T-helper 1 cell treated with Interleukin-12 subunit alpha and Interleukin-12 subunit beta and Interleukin-4 antibody, amounts not matched to agents 30 ng/mL and 1 ng/mL, for 36 hours (primary cell): ENCODE measurements at regions not wholly inside any gene's neighbourhood (a gene's known extent, or its start where the extent isn't known, plus 50 kb on each side); places are given as distances from the start of the nearest gene placed in this dataset.

Experiments used
- intact Hi-C: fragments of 100-400 bp; cut with micrococcal nuclease; formaldehyde crosslinking; loops from one replicate; pipeline ENCODE4 v1.15.1; 2024

DNA sequence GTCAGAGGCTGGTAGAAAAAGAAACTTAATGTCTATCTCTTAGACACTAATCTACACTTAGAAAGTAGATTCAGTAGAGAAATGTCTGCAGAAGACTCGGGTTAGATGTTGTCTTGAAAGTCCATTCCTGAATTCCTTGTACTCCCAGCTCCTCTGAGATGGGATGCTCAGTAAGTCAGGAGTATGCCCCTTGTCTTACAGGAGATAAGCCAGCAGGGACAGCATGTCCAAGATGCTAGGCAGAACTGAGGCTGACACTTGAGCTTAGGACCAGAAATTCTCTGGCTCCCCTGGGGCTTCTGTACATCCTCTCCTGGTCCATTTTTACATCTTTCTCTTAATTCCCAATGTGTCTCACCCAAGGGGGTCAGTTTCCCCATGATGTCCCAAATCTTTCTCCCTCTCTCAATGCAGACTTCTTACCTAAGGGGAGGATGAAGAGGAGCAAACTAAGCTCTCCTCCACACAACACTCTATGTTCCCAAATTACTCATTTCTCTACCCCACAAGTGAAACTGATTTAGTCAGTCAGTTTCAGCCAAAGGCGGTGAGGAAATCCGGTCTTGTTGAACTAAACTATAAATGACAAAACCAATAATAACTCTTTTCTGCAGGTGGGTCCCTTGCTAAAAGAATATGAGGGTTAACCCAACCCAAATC, 558.2 kb upstream of the DIPK2B start:
- intact Hi-C loops = loop anchor here (1.0 to 10.0 kb wide), 9 partner anchors 8 to 786 kb away; partner anchors contain the start of gene ZNF674

DNA sequence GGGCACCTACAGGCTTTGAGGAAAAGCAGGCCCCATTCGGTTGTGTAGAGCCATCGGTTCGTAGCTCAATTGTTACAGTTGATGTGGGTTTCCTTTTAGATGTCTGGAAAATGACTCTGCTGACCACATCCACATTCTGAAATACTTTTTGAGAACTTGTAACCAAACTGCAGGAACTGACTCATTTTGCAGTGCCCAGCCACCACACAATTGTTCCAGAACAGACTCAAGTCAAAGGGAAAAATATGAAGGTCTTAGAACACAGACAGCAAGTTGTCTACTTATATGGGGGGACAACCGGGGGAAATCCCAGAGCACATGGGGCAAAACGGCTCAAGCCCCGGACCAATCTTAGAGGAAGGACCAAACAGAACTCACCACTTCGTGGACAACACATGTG, 557.6 kb upstream of the DIPK2B start:
- intact Hi-C loops = loop anchor here (1.0 to 10.0 kb wide), 7 partner anchors 48 to 786 kb away; partner anchors contain the start of gene ZNF674

DNA sequence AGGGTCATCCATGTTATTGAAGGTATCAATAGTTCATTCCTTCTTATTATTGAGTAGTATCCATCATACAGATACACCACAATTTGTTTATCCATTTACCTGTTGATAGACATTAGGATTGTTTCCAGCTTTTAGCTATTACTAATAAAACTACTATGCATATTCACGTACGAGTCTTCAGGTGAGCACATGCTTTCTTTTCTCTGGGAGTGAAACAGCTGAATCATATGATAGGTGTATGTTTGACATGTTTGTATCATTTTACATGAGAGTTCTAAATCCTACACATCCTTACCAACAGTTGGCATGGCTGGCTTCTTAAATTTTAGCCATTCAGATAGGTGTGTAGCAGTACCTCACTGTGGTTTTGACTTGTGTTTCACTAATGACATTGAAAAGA, 556.6 kb upstream of the DIPK2B start:
- intact Hi-C loops = loop anchor here (5.0 to 10.0 kb wide), 4 partner anchors 135 to 788 kb away; partner anchors contain the start of gene ZNF674

DNA sequence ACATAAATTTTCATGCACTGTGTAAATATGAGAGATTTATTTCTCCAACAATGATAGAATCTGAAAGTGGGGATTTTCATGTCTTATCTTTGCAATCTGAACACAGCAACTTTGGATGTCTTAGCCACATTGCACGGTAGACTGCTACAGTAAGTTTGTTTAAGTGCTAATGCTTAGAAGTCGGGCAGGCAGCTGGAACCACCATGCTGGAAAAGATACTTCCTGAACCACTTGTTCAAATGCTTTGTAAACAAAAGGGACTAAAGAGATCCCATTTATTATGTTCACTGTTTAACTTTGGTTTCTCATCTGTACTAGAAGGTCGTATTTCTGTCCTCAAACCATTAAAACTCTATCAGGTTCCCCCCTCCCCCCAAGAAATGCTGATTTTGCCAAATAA, 555.9 kb upstream of the DIPK2B start:
- intact Hi-C loops = loop anchor here (5.0 to 10.0 kb wide), 4 partner anchors 134 to 788 kb away; partner anchors contain the start of gene ZNF674

DNA sequence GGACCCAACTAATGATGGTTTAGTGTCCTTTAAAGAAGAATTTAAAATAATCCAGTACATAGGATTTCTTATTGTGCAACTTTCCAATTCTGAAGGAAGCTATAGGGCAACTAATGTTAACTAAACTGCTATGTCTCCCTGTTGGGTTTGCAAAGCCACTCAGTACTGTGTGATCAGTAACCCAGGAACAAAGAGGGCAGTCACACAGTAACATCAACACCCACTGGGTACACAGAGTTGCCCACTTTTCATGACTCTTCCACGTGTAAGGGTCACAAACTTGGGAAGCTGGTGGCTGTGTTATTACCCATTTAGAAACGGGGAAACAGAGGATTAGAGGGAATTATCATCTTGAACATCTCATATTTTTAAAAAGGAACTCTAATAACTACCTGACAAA, 555.0 kb upstream of the DIPK2B start:
- intact Hi-C loops = loop anchor here (5.0 to 10.0 kb wide), 4 partner anchors 133 to 789 kb away; partner anchors contain the start of gene ZNF674

DNA sequence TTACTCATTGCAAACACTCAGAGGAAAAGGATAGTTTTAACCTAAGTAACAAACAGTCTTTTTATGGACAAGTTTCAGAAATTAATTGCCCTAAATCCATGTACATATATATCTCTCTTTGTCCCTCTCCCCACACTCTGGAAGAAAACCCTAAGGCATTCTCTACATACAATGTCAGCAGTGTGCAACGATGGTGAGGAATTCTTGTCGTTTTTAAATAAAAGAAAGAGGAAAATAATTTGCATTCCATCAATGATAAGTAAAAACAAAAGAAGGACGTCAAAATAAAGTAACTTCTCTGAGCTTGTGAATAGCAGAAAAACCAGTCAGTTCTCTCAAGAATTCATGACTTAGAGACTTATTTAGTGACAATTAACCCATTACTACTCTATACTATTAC, 550.5 kb upstream of the DIPK2B start:
- intact Hi-C loops = loop anchor here (5.0 to 10.0 kb wide), 4 partner anchors 414 to 879 kb away; partner anchors contain the start of genes KDM6A and ZNF674

DNA sequence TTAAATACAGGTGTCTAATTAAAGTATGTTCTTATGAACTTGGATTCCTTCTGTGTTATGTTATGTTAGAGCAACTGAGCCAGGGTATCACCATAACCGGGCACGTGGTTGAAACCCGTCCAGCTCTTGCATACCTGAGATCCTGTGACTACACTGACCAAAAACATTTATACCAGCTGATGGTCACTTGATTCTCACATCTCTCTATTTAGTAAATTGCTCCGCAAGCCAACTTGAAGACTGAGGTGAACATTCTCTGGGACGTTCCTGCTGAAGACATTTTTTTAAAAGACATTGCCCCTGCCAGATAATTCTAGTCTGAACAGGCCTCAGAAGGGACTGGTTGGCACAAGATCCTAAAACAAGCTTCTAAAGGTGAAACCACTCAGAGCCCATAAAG, 550.0 kb upstream of the DIPK2B start:
- intact Hi-C loops = loop anchor here (5.0 to 10.0 kb wide), 4 partner anchors 413 to 878 kb away; partner anchors contain the start of genes KDM6A and ZNF674

DNA sequence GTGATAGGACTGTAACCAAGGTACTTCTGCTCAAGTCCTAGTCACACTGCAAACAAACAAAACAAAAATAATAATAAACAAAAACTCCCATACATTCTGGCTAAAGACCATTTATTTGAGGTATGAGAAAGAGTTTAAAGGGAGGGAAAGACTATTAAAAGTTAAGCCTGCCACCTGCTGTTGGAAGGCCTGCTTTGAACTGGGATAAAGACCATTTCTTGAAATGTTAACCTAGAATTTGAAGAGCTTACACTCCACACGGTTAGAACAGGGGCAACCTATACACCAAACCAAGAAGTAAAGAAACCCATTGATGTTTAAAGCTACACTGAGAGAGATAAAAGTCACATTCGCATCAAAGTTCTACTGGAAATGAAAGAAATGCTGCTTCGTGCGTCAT, 548.7 kb upstream of the DIPK2B start:
- intact Hi-C loops = loop anchor here (1.0 kb wide), 1 partner anchor 234 kb away; no protein-coding TSS in a partner anchor

DNA sequence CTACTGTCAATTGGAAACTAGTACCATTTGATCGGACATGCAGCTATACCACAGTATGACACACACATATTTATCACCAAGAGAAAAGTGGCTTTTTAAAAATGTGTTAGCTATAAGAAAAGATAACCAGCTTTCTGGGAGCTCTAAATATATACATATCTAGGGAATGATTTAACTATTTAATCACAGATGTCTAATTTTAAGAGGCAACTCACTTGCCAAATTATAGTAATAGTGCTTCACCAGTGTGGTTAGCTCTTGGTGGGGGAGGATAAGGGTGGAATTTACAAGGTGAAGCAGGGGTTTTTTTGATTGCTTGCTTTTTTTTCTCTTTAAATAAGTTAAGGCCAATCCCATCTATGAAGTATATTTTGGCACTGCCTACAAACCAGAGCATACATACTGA, 547.7 kb upstream of the DIPK2B start:
- intact Hi-C loops = no loop called here

DNA sequence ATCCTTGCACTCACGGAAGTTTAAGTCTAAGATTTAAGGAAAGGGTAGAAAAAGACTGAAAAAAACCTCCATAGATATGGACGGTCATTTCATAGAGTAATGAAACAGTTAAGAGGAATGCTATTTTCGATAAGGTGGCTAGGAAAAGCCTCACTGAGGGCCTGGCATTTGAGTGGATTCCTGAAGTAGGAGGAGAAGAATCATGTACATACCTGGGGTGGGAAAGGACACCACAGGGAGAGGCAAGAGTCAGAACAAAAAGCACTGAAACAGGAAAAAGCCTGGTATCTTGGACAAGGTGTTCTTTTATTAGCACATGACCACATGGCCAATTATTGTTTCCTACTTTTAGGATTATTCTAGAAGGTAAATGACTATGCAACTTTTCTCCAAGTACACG, 547.2 kb upstream of the DIPK2B start:
- intact Hi-C loops = no loop called here

DNA sequence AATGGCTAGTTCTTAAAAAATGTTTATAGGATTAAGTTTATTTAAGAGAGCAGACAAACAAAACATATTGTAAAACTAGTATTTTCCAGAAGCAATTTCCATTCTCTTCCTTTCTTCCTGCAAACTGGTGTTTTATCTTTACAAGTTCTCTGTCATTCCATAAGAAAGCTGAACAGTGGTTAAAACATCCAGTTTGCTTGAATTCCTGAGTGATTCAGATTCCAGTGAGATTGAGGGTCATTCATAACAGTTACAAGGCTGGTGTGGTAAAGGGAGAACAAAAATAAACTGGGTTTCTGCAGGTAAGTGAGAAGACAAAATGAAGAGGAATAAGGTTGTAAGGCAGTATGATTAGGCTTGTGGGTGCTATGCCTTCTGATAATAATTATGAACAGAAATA, 544.8 kb upstream of the DIPK2B start:
- intact Hi-C loops = no loop called here

DNA sequence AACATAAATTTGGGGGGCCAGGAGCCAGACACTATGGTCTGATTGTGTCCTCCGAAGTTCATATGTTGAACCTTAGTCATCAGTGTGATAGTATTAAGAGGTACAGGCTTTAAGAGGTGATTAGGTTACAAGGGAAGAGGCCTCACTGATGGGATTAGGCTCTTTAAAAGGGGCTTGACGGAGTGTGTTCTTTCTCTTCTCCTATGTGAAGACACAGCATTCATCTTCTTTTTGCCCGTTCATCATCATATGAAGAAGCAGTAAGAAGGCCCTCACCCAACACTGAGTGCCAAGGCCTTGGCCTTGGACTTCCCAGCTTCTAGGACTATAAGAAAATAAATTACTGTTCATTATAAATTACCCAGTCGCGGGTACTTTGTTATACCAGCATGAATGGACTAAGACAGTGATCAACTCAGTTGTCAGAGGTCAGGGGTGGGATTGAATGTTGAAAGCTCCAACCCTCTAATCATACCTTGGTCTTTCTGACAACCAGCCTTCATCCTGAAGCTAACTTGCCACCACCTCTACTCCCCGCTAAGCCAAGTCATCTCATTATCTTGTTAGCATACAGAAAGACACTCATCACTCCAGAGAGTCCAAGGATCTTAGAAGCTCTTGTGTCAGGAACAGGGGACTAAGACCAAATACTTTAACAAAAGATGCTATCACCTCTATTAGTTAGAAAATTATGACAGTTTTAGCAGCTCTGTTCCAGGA, 543.4 kb upstream of the DIPK2B start:
- intact Hi-C loops = no loop called here

DNA sequence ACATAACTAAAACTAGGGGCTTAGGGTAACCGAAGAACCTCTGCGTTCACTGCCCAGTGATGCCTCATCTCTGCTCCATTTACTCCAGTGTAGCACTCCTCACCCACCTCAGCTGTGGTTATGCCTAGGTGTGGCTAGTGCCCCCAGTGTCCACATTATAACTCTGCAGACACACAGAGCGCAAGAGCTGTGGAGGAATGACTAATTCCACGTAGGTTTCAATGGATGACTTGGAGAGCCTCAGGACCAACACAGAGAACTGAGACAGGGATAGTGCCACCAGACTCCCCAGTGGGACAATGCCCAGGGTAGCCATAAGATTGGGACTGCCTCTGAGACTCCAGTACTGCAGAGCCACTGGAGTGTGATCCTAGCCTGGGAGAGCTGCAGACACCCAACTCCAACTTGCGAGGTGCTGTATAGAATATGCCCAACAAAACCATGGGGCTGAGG, 542.4 kb upstream of the DIPK2B start:
- intact Hi-C loops = no loop called here

DNA sequence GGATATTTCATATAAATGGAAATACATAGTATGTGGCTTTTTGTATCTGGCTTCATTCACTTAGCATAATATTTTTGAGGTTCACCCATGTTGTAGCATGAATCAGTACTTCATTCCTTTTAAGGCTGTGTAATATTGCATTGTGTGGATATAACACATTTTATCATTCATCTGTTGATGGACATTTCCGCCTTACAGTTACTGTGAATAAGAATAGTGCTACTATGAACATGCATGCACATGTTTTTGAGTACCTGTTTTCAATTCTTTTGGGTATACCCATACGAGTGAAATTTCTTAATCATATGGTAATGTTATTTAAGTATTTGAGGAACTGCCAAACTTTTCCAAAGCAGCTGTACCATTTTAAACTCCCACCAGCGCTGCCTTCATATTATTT, 539.6 kb upstream of the DIPK2B start:
- intact Hi-C loops = no loop called here

DNA sequence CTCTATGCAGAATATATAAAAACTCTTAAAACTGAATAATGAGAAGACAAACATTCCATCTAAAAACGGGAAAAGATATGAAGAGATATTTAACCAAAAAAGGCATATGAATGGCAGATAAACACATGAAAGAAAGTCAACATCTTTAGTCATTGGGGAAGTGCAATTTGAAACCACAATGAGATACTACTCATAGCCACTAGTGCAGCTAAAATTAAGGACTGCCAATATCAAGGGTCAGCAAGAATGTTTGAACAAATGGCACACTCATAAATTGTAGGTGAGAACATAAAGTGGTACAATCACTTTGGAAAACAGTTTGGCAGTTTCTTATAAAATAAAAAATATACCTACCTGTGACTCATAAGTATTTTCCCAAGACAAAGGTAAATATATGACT, 534.9 kb upstream of the DIPK2B start:
- intact Hi-C loops = no loop called here

DNA sequence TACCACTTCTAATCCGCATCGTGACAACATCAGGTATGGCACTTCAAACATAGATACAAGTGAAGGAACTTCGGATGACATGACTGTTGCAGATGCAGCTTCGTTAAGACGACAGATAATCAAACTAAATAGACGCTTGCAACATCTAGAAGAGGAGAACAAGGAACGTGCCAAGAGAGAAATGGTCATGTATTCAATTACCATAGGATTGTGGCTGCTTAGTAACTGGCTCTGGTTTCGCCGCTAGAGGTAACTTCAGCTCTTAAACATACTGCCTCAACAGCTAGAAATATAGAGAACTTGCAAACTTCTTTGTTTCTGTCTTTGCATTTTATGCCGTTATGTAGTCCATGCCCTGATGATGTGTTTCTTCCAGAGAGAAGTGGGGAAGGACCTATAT, 530.8 kb upstream of the DIPK2B start:
- intact Hi-C loops = no loop called here

DNA sequence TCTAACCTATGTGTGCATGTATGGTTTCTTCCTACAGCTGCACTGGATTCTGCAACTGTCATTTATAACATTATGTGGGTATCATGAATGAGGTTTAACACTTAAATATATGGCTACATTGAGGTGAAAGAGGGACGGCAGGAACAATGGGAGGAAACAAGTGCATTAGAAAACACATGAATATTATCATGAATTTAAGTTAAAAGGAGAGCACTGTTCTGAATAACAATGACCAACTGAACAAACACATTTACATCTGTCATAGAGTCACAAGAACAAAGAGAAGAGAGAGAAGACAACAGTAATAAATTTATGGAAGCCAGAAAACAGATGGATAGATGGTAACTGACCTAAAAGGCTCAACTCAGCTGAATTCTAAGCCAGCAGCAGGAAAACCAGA, 527.1 kb upstream of the DIPK2B start:
- intact Hi-C loops = no loop called here

DNA sequence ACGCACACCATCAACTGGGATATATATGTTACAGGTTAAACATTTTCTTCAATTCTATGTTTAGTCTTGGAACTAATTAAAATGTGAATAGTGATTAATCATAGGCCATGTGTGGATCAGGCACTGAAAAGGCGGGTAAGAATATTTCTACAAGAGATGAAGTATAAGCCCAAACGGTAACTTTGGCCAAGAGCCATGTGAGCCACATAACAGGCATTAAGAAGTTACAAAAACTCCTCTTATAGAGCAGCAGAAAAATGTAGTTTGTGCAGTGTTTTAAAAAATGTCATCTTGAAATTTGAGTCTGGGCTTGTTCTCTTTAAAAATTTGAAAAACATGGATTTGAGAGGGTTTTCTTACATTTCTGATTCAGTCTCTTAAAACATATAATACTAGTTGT, 521.8 kb upstream of the DIPK2B start:
- intact Hi-C loops = no loop called here

DNA sequence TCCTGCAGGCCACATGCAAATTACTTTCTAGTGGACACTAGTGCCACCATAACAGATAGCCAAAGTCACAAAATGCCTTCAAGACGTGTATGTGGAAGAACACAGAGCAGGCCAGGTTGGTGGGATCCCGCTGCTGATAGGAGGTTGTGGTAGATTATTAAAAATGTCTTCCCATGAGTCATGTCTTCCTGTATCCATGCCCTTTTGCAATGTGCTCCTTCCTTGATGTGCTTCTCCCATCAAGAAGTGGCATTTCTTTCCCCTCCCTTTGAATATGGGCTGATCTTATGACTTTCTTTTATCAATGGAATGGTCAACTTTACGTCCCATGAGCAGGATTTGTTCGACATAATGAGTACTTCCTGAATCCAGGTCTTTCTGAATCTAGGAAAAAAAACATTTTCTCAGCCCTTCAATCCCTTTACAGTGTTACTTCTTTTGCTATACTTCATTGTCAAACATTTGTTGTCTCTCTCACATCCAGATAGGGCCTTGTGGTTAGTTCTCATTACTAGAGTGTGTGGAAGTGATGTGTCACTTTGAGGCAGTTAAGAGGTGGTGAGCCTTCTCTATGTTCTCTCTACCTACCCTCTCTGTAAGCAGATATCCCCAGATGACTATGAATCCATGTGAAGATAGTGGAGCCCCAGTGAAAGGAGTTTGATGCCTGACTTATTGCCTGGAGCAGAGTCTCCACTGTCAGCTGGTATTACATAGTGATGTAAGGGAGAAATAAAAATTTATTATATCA, 519.2 kb upstream of the DIPK2B start:
- intact Hi-C loops = no loop called here

DNA sequence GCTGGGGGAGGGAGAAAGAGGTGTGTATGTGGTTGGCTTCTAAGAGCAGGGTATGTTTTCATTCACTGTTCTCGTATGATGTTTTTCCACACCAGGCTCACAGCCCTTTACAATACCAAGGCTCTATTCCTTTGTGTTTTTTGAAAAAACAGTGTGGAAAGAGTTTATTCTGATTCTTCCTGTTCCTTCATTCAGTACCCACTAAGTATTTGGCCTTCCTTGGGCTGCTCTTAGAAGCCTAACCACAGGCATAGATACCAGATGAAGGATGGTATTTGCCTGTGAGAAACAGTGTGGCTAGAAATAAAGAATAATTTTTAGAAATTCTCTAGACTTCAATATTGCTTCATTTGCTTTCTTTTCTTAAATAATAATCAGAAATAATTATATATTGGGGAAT, 518.0 kb upstream of the DIPK2B start:
- intact Hi-C loops = no loop called here

DNA sequence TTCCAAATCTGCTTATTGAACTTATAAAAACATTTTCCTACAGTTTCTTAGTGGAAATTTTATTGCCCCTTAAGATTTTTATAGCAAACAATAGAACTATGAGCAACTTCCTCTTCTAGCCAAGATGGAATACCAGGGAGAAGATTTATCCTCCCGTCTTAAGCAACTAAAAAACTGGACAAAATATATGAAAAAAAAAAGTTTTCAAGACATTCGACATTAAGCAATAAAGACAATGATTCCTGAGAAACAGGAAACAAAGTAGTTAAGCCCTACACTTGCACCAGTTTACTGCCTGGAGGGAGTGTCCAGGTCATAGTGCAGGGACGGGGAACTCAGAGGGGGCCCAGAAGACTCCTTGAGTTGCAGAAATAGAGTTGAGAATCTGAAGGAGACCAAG, 516.1 kb upstream of the DIPK2B start:
- intact Hi-C loops = no loop called here

DNA sequence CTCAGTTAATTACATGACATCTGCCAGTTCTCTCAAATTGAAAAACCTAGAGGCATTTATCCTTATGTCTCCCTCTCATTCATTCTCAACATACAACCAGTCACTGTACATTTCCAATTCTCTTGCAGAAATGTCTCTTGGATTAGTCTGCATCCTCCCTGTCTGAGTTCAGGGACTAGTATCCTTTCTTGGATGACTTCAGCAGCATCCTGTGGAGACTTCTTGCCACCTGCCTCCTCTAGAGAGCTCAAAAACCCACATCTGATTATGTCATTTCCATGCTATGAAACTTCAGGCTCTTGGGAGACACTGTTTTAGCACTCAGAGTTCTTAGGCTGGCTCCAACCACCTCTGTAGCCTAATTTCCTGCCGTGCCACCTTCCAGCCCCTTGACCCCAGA, 515.1 kb upstream of the DIPK2B start:
- intact Hi-C loops = no loop called here
